Osteocyte (in vitro differentiated cells): ENCODE measurements at regions not wholly inside any gene's neighbourhood (a gene's known extent, or its start where the extent isn't known, plus 50 kb on each side); places are given as distances from the start of the nearest gene placed in this dataset.

Experiments
- DNase-seq: peaks from one replicate; pipeline ENCODE4 v3.0.0; 2021; ENCODE audit warnings: mixed read lengths; ENCODE audit not compliant: unreplicated experiment; ENCODE audit errors: extremely low spot score
- H3K27ac Mint-ChIP-seq: one replicate; pipeline ENCODE4 v1.8.0; 2021; ENCODE audit warnings: mild to moderate bottlenecking, mixed read lengths; ENCODE audit not compliant: unreplicated experiment
- H3K27me3 Mint-ChIP-seq: one replicate; pipeline ENCODE4 v1.8.0; 2021; ENCODE audit warnings: mixed read lengths; ENCODE audit not compliant: unreplicated experiment
- H3K36me3 Mint-ChIP-seq: one replicate; pipeline ENCODE4 v1.8.0; 2021; ENCODE audit warnings: mixed read lengths; ENCODE audit not compliant: unreplicated experiment
- H3K4me1 Mint-ChIP-seq: one replicate; pipeline ENCODE4 v1.8.0; 2021; ENCODE audit warnings: mixed read lengths; ENCODE audit not compliant: unreplicated experiment
- H3K4me3 Mint-ChIP-seq: one replicate; pipeline ENCODE4 v1.8.0; 2021; ENCODE audit warnings: mild to moderate bottlenecking, moderate library complexity, mixed read lengths; ENCODE audit not compliant: unreplicated experiment
- H3K9me3 Mint-ChIP-seq: one replicate; pipeline ENCODE4 v1.8.0; 2021; ENCODE audit warnings: mixed read lengths; ENCODE audit not compliant: unreplicated experiment
- CTCF ChIP-seq: fragments of 200-600 bp; sonication (generic); IDR thresholded peaks from 2 replicates; pipeline ENCODE4 v1.5.0; 2021; ENCODE audit warnings: antibody characterized with exemption, mild to moderate bottlenecking, moderate library complexity

DNA sequence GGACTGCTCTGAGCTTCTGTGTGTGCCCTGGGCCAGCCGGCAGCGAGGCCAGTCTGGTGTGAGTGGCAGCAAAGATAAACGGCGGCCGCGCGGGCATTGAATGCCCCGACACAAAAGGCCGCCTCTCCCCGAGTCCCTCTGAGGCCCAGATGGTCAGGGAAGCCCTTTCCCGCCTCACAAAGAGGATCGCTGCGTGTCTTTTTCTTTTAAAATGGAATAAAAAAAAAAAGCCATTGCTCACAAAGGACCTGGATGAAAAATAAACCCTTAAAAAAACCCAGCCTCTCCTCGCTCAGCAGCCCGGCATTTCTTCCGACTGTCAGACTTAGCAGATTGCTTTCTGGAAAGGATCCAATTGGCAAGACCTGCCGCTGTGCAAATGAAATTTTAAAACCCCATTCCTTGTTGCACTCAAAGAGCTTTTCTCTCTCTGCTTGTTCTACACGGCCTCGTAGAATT lies 578.7 kb downstream of the BCOR start:
- no peak for DNase-seq
- peaks cover 5% of the 10 kb centered on the region for H3K9me3 Mint-ChIP-seq
- TF ChIP-seq CTCF, result no peak
- H3K4me1 Mint-ChIP-seq, result no peaks in the 10 kb centered on the region
- no peak overlapping the region for H3K27ac Mint-ChIP-seq
- no peak overlapping the region for H3K4me3 Mint-ChIP-seq
- no peaks in the 10 kb centered on the region for H3K27me3 Mint-ChIP-seq
- no peaks in the 10 kb centered on the region for H3K36me3 Mint-ChIP-seq

- no peak overlapping the region for H3K4me3 Mint-ChIP-seq
Measured at GRCh38 chrX:39519566-39520301, 578.0 kb downstream of the BCOR start.

DNA sequence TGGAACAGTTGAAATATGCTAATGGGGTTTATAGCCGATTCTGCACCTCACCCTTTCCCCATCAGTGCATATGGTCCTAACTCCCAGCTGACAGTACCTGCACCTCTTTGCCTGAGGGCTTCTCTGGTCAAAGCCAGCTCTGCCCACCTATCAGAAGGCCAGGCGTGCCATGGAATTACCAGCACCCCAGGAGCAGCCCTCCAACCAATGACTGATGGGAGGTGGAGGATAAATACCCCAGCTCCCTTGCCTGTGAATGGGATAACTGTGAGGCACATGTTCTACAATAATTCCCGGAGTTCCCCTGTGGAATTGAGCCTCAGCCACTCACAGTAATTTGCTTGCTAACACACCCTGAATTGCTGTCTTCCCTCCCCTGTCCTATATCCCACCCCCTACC lies 572.0 kb downstream of the BCOR start:
- no peak for TF ChIP-seq CTCF
- Mint-ChIP-seq H3K4me1 (no peaks in the 10 kb centered on the region), H3K4me3 (no peak overlapping the region), H3K36me3 (no peaks in the 10 kb centered on the region), H3K27ac (no peak overlapping the region), H3K27me3 (no peaks in the 10 kb centered on the region), H3K9me3 (peaks cover 10% of the 10 kb centered on the region)
- DNase-seq, result no peak

More at GRCh38 chrX:39519566-39520301, 578.0 kb downstream of the BCOR start:
- Mint-ChIP-seq H3K27ac (no peak overlapping the region), H3K4me1 (no peaks in the 10 kb centered on the region), H3K9me3 (peaks cover 5% of the 10 kb centered on the region), H3K36me3 (no peaks in the 10 kb centered on the region), H3K27me3 (no peaks in the 10 kb centered on the region)
- DNase-seq, result no peak
- no peak for TF ChIP-seq CTCF

GRCh38 chrX:39527025-39527424 lies 570.7 kb downstream of the BCOR start:
- no peak for TF ChIP-seq CTCF
- Mint-ChIP-seq H3K36me3 (no peaks in the 10 kb centered on the region), H3K9me3 (peaks cover 12% of the 10 kb centered on the region), H3K4me1 (no peaks in the 10 kb centered on the region), H3K27me3 (no peaks in the 10 kb centered on the region), H3K27ac (no peak overlapping the region), H3K4me3 (no peak overlapping the region)
- DNase-seq, result no peak

DNA sequence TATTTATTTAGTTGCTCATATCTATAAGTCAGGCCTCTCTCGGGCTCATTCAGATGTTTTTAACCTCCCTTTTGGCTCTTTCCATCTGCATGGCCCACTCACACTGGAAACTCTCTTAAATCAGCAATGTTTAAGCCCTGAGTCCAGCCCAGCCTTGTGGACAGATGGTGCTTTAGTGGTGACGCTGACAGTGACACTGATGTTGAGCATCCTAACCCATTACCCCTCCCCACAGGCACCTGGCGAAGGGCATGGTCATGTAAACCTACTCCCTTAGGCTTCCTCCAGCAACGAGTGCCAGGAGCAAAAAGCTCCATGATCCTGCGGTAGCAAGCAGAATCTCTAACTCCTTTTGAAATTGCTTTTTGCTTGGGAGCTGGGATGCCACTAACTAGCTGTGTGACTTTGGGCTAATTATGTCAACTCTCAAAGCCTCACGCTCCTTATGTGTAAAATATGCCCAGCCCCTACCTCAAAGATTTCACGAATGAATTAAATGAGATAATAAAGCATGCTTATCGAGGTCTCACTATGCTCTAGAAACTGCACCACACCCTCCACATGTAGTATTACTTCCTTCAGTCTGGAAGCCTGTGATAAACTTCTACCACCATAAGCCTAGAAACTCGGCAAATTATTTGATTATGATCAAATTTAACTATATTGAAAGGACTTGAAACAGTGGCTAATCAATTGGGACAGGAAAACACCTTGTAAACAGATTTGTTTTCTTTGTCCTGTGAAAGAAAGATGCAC lies 569.4 kb downstream of the BCOR start:
- no peak for DNase-seq
- peaks cover 15% of the 10 kb centered on the region for H3K9me3 Mint-ChIP-seq
- H3K4me3 Mint-ChIP-seq, result no peak overlapping the region
- H3K27ac Mint-ChIP-seq, result no peak overlapping the region
- no peaks in the 10 kb centered on the region for H3K36me3 Mint-ChIP-seq
- no peaks in the 10 kb centered on the region for H3K4me1 Mint-ChIP-seq
- H3K27me3 Mint-ChIP-seq, result no peaks in the 10 kb centered on the region
- no peak for TF ChIP-seq CTCF
